ENCODE measurements at regions not wholly inside any gene's neighbourhood (a gene's known extent, or its start where the extent isn't known, plus 50 kb on each side); places are given as distances from the start of the nearest gene placed in this dataset.

- TF ChIP-seq CTCF (IDR thresholded peaks at IDR 0.05): no peak
- no peak for TF ChIP-seq POLR2A (IDR thresholded peaks at IDR 0.05)
- TF ChIP-seq POLR2AphosphoS5 (IDR thresholded peaks at IDR 0.05; ENCODE audit: insufficient read depth in 1 of 2, low read depth in 1 of 2): no peak
Observed at GRCh38 chr9:135397142-135397541, 82.4 kb upstream of the PPP1R26 start.

All from vagina (tissue), 2 donors.